Bronchial epithelial cell (primary cell): ENCODE measurements at regions not wholly inside any gene's neighbourhood (a gene's known extent, or its start where the extent isn't known, plus 50 kb on each side); places are given as distances from the start of the nearest gene placed in this dataset.

ENCODE experiments used
- DNase-seq: peaks from one replicate; pipeline ENCODE4 v3.0.0-alpha.2; 2010; ENCODE audit warnings: low read depth
- FAIRE-seq: peaks from 2 replicates; lab custom pipeline; 2011; peaks lifted over from hg19 to GRCh38; lab: Jason Lieb, UNC
- H3K27me3 ChIP-seq: 2 replicates; pipeline ENCODE4 v1.5.1; 2011; ENCODE audit warnings: low read length; ENCODE audit not compliant: control insufficient read depth, insufficient read depth
- H3K36me3 ChIP-seq: 2 replicates; pipeline ENCODE4 v1.5.1; 2011; ENCODE audit warnings: low read length; ENCODE audit not compliant: control insufficient read depth, insufficient read depth
- H3K4me3 ChIP-seq: 2 replicates; pipeline ENCODE4 v1.5.1; 2011; ENCODE audit warnings: mild to moderate bottlenecking, low read depth, low read length, control low read depth
- CTCF ChIP-seq: IDR thresholded peaks from 2 replicates; pipeline ENCODE4 v1.5.1; 2011; ENCODE audit warnings: mild to moderate bottlenecking, moderate library complexity, low read length, control low read depth, inconsistent platforms; ENCODE audit not compliant: insufficient read depth, severe bottlenecking

DNA sequence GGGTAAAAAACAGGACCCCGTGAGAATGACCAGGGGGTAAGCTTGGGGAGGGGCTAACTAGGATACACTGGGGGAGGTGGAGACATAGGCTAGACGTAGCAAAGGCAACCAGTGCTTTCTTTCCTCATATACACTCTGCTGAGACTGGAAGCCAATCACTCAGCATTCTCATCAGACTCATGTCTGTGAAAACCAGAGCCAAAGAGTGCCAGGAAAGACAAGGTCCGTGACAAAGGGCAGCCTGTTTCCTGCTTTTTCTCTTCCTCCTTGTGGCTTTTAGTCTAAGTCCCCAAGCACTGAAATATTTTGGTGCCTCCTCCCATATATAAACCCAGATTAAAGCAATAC, 97.9 kb upstream of the NEDD9 start:
- Histone ChIP-seq H3K4me3 (no peak overlapping the region), H3K36me3 (no peaks in the 10 kb centered on the region), H3K27me3 (no peaks in the 10 kb centered on the region)
- DNase-seq, result no peak
- FAIRE-seq, result no peak
- TF ChIP-seq CTCF, result no peak

GRCh38 chr6:11329726-11330412, 97.4 kb upstream of the NEDD9 start:
- DNase-seq (no peak), FAIRE-seq (no peak)
- no peak for TF ChIP-seq CTCF
- Histone ChIP-seq H3K27me3 (no peaks in the 10 kb centered on the region), H3K4me3 (no peak overlapping the region), H3K36me3 (no peaks in the 10 kb centered on the region)

DNA sequence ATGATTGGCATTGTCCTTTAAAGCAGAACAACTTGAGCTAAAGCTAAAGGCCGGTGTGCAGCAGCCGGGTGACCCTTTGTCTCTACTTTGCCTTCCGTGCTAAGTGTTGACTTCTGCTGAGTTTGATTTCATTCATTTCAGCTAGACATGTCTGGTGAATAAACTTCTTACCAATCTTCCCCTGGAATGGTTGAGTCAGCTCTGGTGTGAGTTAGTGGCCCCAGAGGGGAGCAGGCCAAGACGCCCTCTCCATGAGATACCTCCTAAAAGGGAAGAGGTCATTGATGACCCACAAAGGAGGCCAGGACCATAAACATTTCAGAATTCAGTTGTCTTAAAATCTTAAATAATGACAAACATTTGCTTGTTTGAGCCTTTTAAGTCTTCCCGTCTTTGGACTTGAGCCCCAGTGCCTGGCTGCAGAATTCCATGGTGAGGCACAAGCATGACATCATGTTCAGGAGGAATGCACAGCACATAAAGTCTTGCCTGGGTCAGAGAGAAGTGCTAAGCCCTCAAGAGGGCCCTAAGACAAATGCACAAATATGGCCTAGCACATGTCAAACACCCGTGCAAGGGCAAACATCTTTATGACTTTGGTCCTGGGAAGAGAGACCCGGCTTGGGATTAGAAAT, 96.3 kb upstream of the NEDD9 start:
- no peak for FAIRE-seq
- TF ChIP-seq CTCF, result no peak

GRCh38 chr6:11327961-11328360, 95.5 kb upstream of the NEDD9 start:
- Histone ChIP-seq H3K36me3 (no peaks in the 10 kb centered on the region), H3K4me3 (no peak overlapping the region), H3K27me3 (no peaks in the 10 kb centered on the region)
- FAIRE-seq (no peak), DNase-seq (no peak)
- TF ChIP-seq CTCF, result no peak

More for the DNA sequence above, 96.3 kb upstream of the NEDD9 start:
- no peak for DNase-seq
- H3K27me3 ChIP-seq, result no peaks in the 10 kb centered on the region
- no peak overlapping the region for H3K4me3 ChIP-seq
- H3K36me3 ChIP-seq, result no peaks in the 10 kb centered on the region

GRCh38 chr6:11326116-11326515, 93.6 kb upstream of the NEDD9 start:
- Histone ChIP-seq H3K36me3 (no peaks in the 10 kb centered on the region), H3K4me3 (no peak overlapping the region), H3K27me3 (no peaks in the 10 kb centered on the region)
- DNase-seq, result no peak
- FAIRE-seq, result no peak
- no peak for TF ChIP-seq CTCF

DNA sequence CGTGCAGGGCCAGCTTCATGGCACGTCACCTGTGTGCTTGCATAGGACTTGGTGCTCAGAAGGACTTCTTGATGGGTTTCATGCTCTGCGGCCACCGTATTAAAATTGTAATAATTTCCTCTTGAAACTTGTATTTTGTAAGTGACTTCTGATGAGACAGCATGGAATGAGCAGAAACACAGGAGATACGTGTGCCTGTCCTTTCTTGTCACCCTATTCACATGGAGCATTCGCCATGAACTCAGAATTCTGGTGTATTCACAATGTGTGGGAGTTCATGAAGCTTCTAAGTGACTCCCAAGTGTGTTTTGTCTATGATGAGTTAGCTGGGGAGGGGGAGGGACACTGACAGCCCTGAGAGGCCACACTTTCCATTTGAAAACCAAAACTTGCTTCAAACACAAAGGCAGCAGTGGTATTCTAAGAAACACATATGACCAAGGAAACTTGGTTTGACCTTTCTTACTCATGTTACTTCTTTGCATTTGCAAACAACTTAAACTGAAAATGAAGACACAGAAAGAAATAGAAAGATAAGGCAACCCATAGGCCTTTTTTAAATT, 92.1 kb upstream of the NEDD9 start:
- FAIRE-seq, result no peak
- Histone ChIP-seq H3K36me3 (no peaks in the 10 kb centered on the region), H3K27me3 (no peaks in the 10 kb centered on the region), H3K4me3 (no peak overlapping the region)
- DNase-seq, result no peak
- TF ChIP-seq CTCF, result no peak
